SK-N-SH (cell line): ENCODE measurements at regions not wholly inside any gene's neighbourhood (a gene's known extent, or its start where the extent isn't known, plus 50 kb on each side); places are given as distances from the start of the nearest gene placed in this dataset.

ENCODE experiments used
- CTCF ChIA-PET: fragments of 300-600, 350-600 bp; formaldehyde crosslinking; extraction: SDS; loops from one replicate; lab custom pipeline; 2021; lab: Yijun Ruan, JAX
- POLR2A ChIA-PET: fragments of 350-600 bp; sonication (Branson Sonifier 250); formaldehyde crosslinking; extraction: SDS; loops from one replicate; lab custom pipeline; 2020; ENCODE audit warnings: antibody characterized with exemption, inconsistent platforms; lab: Yijun Ruan, JAX
- DNase-seq: peaks from one replicate; pipeline ENCODE4 v3.0.0; 2012
- H2AFZ ChIP-seq: fragments of 200-600 bp; sonication (generic); 2 replicates; pipeline ENCODE4 v1.8.1; 2016; ENCODE audit warnings: antibody characterized with exemption, mild to moderate bottlenecking, low read depth
- H3F3A ChIP-seq: fragments of 200-600 bp; sonication (generic); replicated peaks from 2 replicates; pipeline ENCODE3; 2016; ENCODE audit warnings: antibody characterized with exemption, mild to moderate bottlenecking; ENCODE audit not compliant: insufficient read depth
- H3K27ac ChIP-seq, 2 experiments: fragments of 200-500 bp in 1 of 2; fragments of 200-600 bp in 1 of 2; sonication (Bioruptor generic) in 1 of 2; sonication (generic), shearing (Covaris generic) in 1 of 2; 2 replicates each; pipeline versions ENCODE4 v1.5.1 to v1.6.1; 2014 to 2016; ENCODE audit warnings: low read depth in 2 of 2, inconsistent platforms in 1 of 2, low read length in 1 of 2, mild to moderate bottlenecking in 1 of 2, mixed read lengths in 1 of 2
- H3K27me3 ChIP-seq: fragments of 200-600 bp; sonication (generic), shearing (Covaris generic); 2 replicates; pipeline ENCODE4 v1.6.1; 2016; ENCODE audit warnings: mixed run types; ENCODE audit not compliant: insufficient read depth
- H3K36me3 ChIP-seq, 2 experiments: fragments of 200-500 bp in 1 of 2; fragments of 200-600 bp in 1 of 2; sonication (Bioruptor generic) in 1 of 2; sonication (generic) in 1 of 2; replicated peaks in 1 of 2; 2 replicates each; pipeline versions ENCODE3 to v1.5.1; 2014 to 2016; ENCODE audit warnings: low read length in 1 of 2, mild to moderate bottlenecking in 1 of 2; ENCODE audit not compliant: insufficient read depth in 2 of 2, control insufficient read depth in 1 of 2
- H3K4me1 ChIP-seq, 2 experiments: fragments of 200-500 bp in 1 of 2; fragments of 200-600 bp in 1 of 2; sonication (Bioruptor generic) in 1 of 2; sonication (generic), shearing (Covaris generic) in 1 of 2; 2 replicates each; pipeline versions ENCODE4 v1.5.1 to v1.6.1; 2014 to 2016; ENCODE audit warnings: low read depth in 1 of 2, low read length in 1 of 2, mixed run types in 1 of 2; ENCODE audit not compliant: insufficient read depth in 2 of 2, control insufficient read depth in 1 of 2
- H3K4me2 ChIP-seq: fragments of 200-600 bp; sonication (generic), shearing (Covaris generic); 2 replicates; pipeline ENCODE4 v1.6.1; 2017; ENCODE audit warnings: mixed run types
- H3K4me3 ChIP-seq, 2 experiments: fragments of 200-500 bp in 1 of 2; fragments of 200-600 bp in 1 of 2; sonication (Bioruptor generic) in 1 of 2; sonication (generic), shearing (Covaris generic) in 1 of 2; 2 replicates each; pipeline versions ENCODE4 v1.5.1 to v1.8.1; 2014 to 2016; ENCODE audit warnings: low read depth in 2 of 2, inconsistent platforms in 1 of 2, low read length in 1 of 2, mild to moderate bottlenecking in 1 of 2, mixed read lengths in 1 of 2, moderate library complexity in 1 of 2
- H3K79me2 ChIP-seq: fragments of 200-600 bp; sonication (generic); 2 replicates; pipeline ENCODE4 v1.8.1; 2017; ENCODE audit warnings: mild to moderate bottlenecking; ENCODE audit not compliant: insufficient read depth
- H3K9ac ChIP-seq: fragments of 200-600 bp; sonication (generic); 2 replicates; pipeline ENCODE4 v1.6.1; 2017; ENCODE audit warnings: mixed run types
- H3K9me2 ChIP-seq: fragments of 200-600 bp; sonication (generic); 2 replicates; pipeline ENCODE4 v1.6.1; 2017; ENCODE audit warnings: mixed run types
- H3K9me3 ChIP-seq: fragments of 200-600 bp; sonication (generic); 2 replicates; pipeline ENCODE4 v1.6.1; 2017; ENCODE audit warnings: mixed run types, mild to moderate bottlenecking, moderate library complexity
- H4K20me1 ChIP-seq: fragments of 200-600 bp; sonication (generic); 2 replicates; pipeline ENCODE4 v1.6.1; 2017; ENCODE audit warnings: mild to moderate bottlenecking, mixed run types; ENCODE audit not compliant: insufficient read depth
- CHD2 ChIP-seq: fragments of 150-350 bp; IDR thresholded peaks from 2 replicates; pipeline ENCODE4 v1.6.1; 2018; ENCODE audit warnings: low read length; ENCODE audit not compliant: partially characterized antibody
- ELF1 ChIP-seq: IDR thresholded peaks from 2 replicates; pipeline ENCODE4 v1.4.0; 2012
- EP300 ChIP-seq, 2 experiments: IDR thresholded peaks; 2 replicates each; pipeline versions ENCODE4 v1.4.0 to v1.6.1; 2012; ENCODE audit warnings: borderline replicate concordance in 1 of 2, low read depth in 1 of 2, low read length in 1 of 2
- EZH2phosphoT487 ChIP-seq: fragments of 200-600 bp; sonication (generic); IDR thresholded peaks from 2 replicates; pipeline ENCODE4 v1.6.1; 2017; ENCODE audit warnings: low read depth, mixed run types, mild to moderate bottlenecking, antibody characterized with exemption, moderate library complexity, borderline replicate concordance
- FOSL2 ChIP-seq: IDR thresholded peaks from 2 replicates; pipeline ENCODE4 v1.4.0; 2012; ENCODE audit warnings: low read depth, mild to moderate bottlenecking, moderate library complexity, borderline replicate concordance
- FOXJ3 ChIP-seq: sonication (generic); formaldehyde crosslinking; IDR thresholded peaks from 2 replicates; pipeline ENCODE4 v1.5.1; 2020; ENCODE audit warnings: mild to moderate bottlenecking, missing genetic modification reagents
- FOXM1 ChIP-seq: IDR thresholded peaks from 2 replicates; pipeline ENCODE4 v1.4.0; 2012; ENCODE audit warnings: low read depth, mild to moderate bottlenecking
- GABPA ChIP-seq: IDR thresholded peaks from 2 replicates; pipeline ENCODE4 v1.4.0; 2012; ENCODE audit warnings: low read depth, mild to moderate bottlenecking
- GATA2 ChIP-seq: sonication (generic); formaldehyde crosslinking; IDR thresholded peaks from 2 replicates; pipeline ENCODE4 v1.5.0; 2020; ENCODE audit warnings: mild to moderate bottlenecking, missing genetic modification reagents
- JUND ChIP-seq: IDR thresholded peaks from 2 replicates; pipeline ENCODE4 v1.4.0; 2012
- MEF2A ChIP-seq: IDR thresholded peaks from 2 replicates; pipeline ENCODE4 v1.4.0; 2012; ENCODE audit warnings: low read depth, borderline replicate concordance
- MXI1 ChIP-seq: IDR thresholded peaks from 2 replicates; pipeline ENCODE4 v1.6.1; 2012; ENCODE audit warnings: mild to moderate bottlenecking, low read depth, low read length, improper control_type of control experiment
- NFIC ChIP-seq: IDR thresholded peaks from 2 replicates; pipeline ENCODE4 v1.4.0; 2012; ENCODE audit warnings: borderline replicate concordance
- NRF1 ChIP-seq: IDR thresholded peaks from 2 replicates; pipeline ENCODE4 v1.6.1; 2012; ENCODE audit warnings: low read depth, mild to moderate bottlenecking, low read length
- POLR2AphosphoS5 ChIP-seq: IDR thresholded peaks from 2 replicates; pipeline ENCODE4 v1.6.1; 2012; ENCODE audit warnings: low read depth, low read length
- RFX5 ChIP-seq: IDR thresholded peaks from 2 replicates; pipeline ENCODE4 v1.6.1; 2012; ENCODE audit warnings: mild to moderate bottlenecking, improper control_type of control experiment, low read length
- TEAD4 ChIP-seq: IDR thresholded peaks from 2 replicates; pipeline ENCODE4 v1.4.0; 2012; ENCODE audit warnings: mild to moderate bottlenecking, borderline replicate concordance; ENCODE audit not compliant: insufficient read depth
- YY1 ChIP-seq: IDR thresholded peaks from 2 replicates; pipeline ENCODE4 v1.4.0; 2012; ENCODE audit warnings: low read depth, mild to moderate bottlenecking
- WGBS: methylation state at CpG from one replicate; pipeline ENCODE4 v1.1.6; 2017; ENCODE audit warnings: low lambda C conversion rate; 5-methylcytosine and 5-hydroxymethylcytosine counted together
- TF ChIP-seq, protein P1 (sequence below): fragments of 150-350 bp; IDR thresholded peaks from 2 replicates; pipeline ENCODE4 v1.6.1; 2016; ENCODE audit warnings: mild to moderate bottlenecking, low read depth, low read length
- TF ChIP-seq, protein P2 (sequence below): fragments of 200-600 bp; sonication (generic); IDR thresholded peaks from 2 replicates; pipeline ENCODE4 v1.6.1; 2017; ENCODE audit warnings: antibody characterized with exemption, mild to moderate bottlenecking, moderate library complexity
- TF ChIP-seq, protein P3 (sequence below): IDR thresholded peaks from 2 replicates; pipeline ENCODE4 v1.4.0; 2012; ENCODE audit warnings: low read depth, borderline replicate concordance

DNA sequence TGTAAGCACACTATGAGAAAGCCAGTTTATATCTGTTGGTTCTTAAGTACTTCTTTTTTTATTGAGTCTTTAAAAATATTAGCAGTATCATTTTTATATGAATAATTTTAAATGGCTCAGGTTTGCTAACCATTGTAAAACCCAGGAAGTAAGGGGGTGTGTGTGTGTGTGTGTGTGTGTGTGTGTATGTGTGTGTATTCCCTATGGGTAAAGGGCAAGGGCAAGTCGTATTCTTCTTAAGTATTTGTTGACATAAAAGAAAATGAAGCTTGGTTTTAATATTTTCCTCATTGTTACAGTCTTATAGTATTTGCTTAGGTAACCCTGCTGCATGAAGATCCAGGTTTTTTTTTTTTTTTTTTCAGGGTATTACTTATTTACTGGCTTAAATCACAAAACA is 495.0 kb upstream of the B3GALT2 start:
- Histone ChIP-seq H2AFZ (no peak overlapping the region), H3K4me1 (peaks cover 0 to 5% of the 10 kb centered on the region in 2 experiments; a peak in 3 of 4 replicates), H3K36me3 (no peaks in the 10 kb centered on the region), H3K9me3 (no peaks in the 10 kb centered on the region), H3F3A (peaks cover 17% of the 10 kb centered on the region), H3K27ac (peak overlapping the region in 1 of 2 experiments; percentile 83; a peak in 1 of 4 replicates), H3K9me2 (no peaks in the 10 kb centered on the region), H4K20me1 (no peaks in the 10 kb centered on the region), H3K4me3 (no peak overlapping the region), H3K79me2 (no peaks in the 10 kb centered on the region), H3K9ac (no peak overlapping the region), H3K27me3 (no peaks in the 10 kb centered on the region), H3K4me2 (no peak overlapping the region)
- WGBS: 49% methylated on average over 1 of the region's 1 CpG
- CTCF ChIA-PET: no interaction called here
- TF ChIP-seq FOSL2: no peak
- TF ChIP-seq RFX5: no peak
- TF ChIP-seq EP300 (IDR thresholded peaks at IDR 0.05; ENCODE audit: borderline replicate concordance in 1 of 2, low read depth in 1 of 2, low read length in 1 of 2): no peak
- no peak for TF ChIP-seq MXI1
- POLR2A ChIA-PET: no interaction called here
- DNase-seq: no peak

DNA sequence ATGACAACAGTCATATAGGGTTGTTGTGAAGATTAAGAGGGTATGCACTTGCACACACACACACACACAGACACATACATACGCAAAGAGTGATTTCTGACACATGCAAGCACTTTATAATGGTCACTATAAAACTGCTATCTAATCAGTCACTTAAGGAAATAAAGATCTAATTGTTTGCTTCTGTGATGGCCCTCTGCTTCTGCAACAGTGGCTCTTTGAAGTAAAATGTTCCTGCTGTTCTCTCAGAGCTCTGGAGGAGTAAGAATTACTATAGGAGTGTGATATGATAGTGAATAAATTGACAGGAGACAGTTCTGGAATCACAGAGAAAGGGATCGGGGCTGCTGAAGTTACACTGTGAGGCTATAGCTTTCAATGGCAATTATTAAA is 494.5 kb upstream of the B3GALT2 start:
- H3K79me2 ChIP-seq: no peaks in the 10 kb centered on the region
- CTCF ChIA-PET: no interaction called here

More for the DNA sequence above, 494.5 kb upstream of the B3GALT2 start:
- TF ChIP-seq, protein P1, sequence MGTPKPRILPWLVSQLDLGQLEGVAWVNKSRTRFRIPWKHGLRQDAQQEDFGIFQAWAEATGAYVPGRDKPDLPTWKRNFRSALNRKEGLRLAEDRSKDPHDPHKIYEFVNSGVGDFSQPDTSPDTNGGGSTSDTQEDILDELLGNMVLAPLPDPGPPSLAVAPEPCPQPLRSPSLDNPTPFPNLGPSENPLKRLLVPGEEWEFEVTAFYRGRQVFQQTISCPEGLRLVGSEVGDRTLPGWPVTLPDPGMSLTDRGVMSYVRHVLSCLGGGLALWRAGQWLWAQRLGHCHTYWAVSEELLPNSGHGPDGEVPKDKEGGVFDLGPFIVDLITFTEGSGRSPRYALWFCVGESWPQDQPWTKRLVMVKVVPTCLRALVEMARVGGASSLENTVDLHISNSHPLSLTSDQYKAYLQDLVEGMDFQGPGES: no peak
- TF ChIP-seq GABPA (no peak), NRF1 (no peak), JUND (no peak), CHD2 (no peak), EP300 (IDR thresholded peaks at IDR 0.05; ENCODE audit: borderline replicate concordance in 1 of 2, low read depth in 1 of 2, low read length in 1 of 2) (no peak), ELF1 (no peak), POLR2AphosphoS5 (no peak), MXI1 (no peak), TEAD4 (no peak), FOXJ3 (CRISPR knock-in tag) (no peak), MEF2A (no peak), GATA2 (no peak), YY1 (no peak), FOXM1 (no peak), NFIC (no peak), EZH2phosphoT487 (no peak)
- TF ChIP-seq, protein P2, sequence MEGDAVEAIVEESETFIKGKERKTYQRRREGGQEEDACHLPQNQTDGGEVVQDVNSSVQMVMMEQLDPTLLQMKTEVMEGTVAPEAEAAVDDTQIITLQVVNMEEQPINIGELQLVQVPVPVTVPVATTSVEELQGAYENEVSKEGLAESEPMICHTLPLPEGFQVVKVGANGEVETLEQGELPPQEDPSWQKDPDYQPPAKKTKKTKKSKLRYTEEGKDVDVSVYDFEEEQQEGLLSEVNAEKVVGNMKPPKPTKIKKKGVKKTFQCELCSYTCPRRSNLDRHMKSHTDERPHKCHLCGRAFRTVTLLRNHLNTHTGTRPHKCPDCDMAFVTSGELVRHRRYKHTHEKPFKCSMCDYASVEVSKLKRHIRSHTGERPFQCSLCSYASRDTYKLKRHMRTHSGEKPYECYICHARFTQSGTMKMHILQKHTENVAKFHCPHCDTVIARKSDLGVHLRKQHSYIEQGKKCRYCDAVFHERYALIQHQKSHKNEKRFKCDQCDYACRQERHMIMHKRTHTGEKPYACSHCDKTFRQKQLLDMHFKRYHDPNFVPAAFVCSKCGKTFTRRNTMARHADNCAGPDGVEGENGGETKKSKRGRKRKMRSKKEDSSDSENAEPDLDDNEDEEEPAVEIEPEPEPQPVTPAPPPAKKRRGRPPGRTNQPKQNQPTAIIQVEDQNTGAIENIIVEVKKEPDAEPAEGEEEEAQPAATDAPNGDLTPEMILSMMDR: no peak
- TF ChIP-seq, protein P3, sequence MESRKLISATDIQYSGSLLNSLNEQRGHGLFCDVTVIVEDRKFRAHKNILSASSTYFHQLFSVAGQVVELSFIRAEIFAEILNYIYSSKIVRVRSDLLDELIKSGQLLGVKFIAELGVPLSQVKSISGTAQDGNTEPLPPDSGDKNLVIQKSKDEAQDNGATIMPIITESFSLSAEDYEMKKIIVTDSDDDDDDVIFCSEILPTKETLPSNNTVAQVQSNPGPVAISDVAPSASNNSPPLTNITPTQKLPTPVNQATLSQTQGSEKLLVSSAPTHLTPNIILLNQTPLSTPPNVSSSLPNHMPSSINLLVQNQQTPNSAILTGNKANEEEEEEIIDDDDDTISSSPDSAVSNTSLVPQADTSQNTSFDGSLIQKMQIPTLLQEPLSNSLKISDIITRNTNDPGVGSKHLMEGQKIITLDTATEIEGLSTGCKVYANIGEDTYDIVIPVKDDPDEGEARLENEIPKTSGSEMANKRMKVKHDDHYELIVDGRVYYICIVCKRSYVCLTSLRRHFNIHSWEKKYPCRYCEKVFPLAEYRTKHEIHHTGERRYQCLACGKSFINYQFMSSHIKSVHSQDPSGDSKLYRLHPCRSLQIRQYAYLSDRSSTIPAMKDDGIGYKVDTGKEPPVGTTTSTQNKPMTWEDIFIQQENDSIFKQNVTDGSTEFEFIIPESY: no peak
- TF ChIP-seq, all 33 proteins: peak for 0
- Histone ChIP-seq H3K27me3 (no peaks in the 10 kb centered on the region), H3K9me2 (no peaks in the 10 kb centered on the region), H3K27ac (peak overlapping the region in 1 of 2 experiments; percentile 83; a peak in 2 of 4 replicates), H3K9me3 (no peaks in the 10 kb centered on the region), H3F3A (peaks cover 17% of the 10 kb centered on the region), H3K4me3 (no peak overlapping the region), H2AFZ (no peak overlapping the region), H3K9ac (no peak overlapping the region), H3K4me2 (no peak overlapping the region), H4K20me1 (no peaks in the 10 kb centered on the region), H3K4me1 (peaks cover 0 to 5% of the 10 kb centered on the region in 2 experiments; a peak in 3 of 4 replicates), H3K36me3 (no peaks in the 10 kb centered on the region)
- DNase-seq: no peak
- 53% methylated on average over 2 of the region's 2 CpGs for WGBS
- POLR2A ChIA-PET: no interaction called here
